Panc1 (cell line): ENCODE measurements at regions not wholly inside any gene's neighbourhood (a gene's known extent, or its start where the extent isn't known, plus 50 kb on each side); places are given as distances from the start of the nearest gene placed in this dataset.

Experiments used
- POLR2AphosphoS5 ChIP-seq: IDR thresholded peaks from 2 replicates; pipeline ENCODE4 v1.6.1; 2012; ENCODE audit warnings: mild to moderate bottlenecking, low read depth, low read length, moderate library complexity
- REST ChIP-seq, 2 experiments: IDR thresholded peaks; 2 replicates each; pipeline ENCODE4 v1.6.1; 2011 to 2012; ENCODE audit warnings: low read depth in 2 of 2, control low read depth in 1 of 2, low read length in 1 of 2, mild to moderate bottlenecking in 1 of 2, moderate library complexity in 1 of 2; ENCODE audit not compliant: insufficient read depth in 1 of 2
- TF ChIP-seq, protein P1 (sequence below): fragments of 450-650 bp; IDR thresholded peaks from 2 replicates; pipeline ENCODE4 v1.5.1; 2017; ENCODE audit warnings: mild to moderate bottlenecking

GRCh38 chr5:34455098-34455497, 201.0 kb upstream of the RAI14 start:
- TF ChIP-seq, protein P1, sequence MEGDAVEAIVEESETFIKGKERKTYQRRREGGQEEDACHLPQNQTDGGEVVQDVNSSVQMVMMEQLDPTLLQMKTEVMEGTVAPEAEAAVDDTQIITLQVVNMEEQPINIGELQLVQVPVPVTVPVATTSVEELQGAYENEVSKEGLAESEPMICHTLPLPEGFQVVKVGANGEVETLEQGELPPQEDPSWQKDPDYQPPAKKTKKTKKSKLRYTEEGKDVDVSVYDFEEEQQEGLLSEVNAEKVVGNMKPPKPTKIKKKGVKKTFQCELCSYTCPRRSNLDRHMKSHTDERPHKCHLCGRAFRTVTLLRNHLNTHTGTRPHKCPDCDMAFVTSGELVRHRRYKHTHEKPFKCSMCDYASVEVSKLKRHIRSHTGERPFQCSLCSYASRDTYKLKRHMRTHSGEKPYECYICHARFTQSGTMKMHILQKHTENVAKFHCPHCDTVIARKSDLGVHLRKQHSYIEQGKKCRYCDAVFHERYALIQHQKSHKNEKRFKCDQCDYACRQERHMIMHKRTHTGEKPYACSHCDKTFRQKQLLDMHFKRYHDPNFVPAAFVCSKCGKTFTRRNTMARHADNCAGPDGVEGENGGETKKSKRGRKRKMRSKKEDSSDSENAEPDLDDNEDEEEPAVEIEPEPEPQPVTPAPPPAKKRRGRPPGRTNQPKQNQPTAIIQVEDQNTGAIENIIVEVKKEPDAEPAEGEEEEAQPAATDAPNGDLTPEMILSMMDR = no peak
- TF ChIP-seq REST (IDR thresholded peaks at IDR 0.05; ENCODE audit: insufficient read depth in 1 of 2, low read depth in 2 of 2, low read length in 1 of 2) (no peak), POLR2AphosphoS5 (no peak)
